ENCODE measurements at regions not wholly inside any gene's neighbourhood (a gene's known extent, or its start where the extent isn't known, plus 50 kb on each side); places are given as distances from the start of the nearest gene placed in this dataset.

- Histone ChIP-seq H3K9ac (ENCODE audit: insufficient read depth, low read length) (no peak overlapping the region), H2AFZ (ENCODE audit: low read length) (no peak overlapping the region), H3K4me3 (replicated peaks in 1 of 4; ENCODE audit: control extremely low read depth in 1 of 4, insufficient read depth in 1 of 4, low read depth in 3 of 4, low read length in 4 of 4) (no peak overlapping the region), H3K27me3 (ENCODE audit: control insufficient read depth, insufficient read depth, low read length) (no peaks in the 10 kb centered on the region), H3K9me3 (ENCODE audit: control insufficient read depth, insufficient read depth, low read depth, low read length) (no peaks in the 10 kb centered on the region), H3K36me3 (ENCODE audit: control insufficient read depth, insufficient read depth, low read length) (no peaks in the 10 kb centered on the region), H4K20me1 (ENCODE audit: control insufficient read depth, extremely low read depth, insufficient read depth, low read length) (no peaks in the 10 kb centered on the region), H3K4me1 (ENCODE audit: control insufficient read depth, extremely low read depth, insufficient read depth, low read length) (no peaks in the 10 kb centered on the region), H3K4me2 (ENCODE audit: extremely low read depth, insufficient read depth, low read length) (no peak overlapping the region), H3K79me2 (ENCODE audit: control insufficient read depth, insufficient read depth, low read length) (no peaks in the 10 kb centered on the region), H3K27ac (ENCODE audit: insufficient read depth, low read length) (no peak overlapping the region)
- DNase-seq (ENCODE audit: low read depth in 2 of 2): no peak
- no peak for TF ChIP-seq EZH2 (IDR thresholded peaks at IDR 0.05; ENCODE audit: low read length, missing control alignments)
- no peak for TF ChIP-seq CTCF (conservative IDR thresholded peaks at IDR 0.05 in 1 of 2, IDR thresholded peaks at IDR 0.05 in 1 of 2; ENCODE audit: low read depth in 1 of 2, low read length in 2 of 2)
Observed at GRCh38 chr11:70538641-70539359, 140.5 kb downstream of the CTTN start.

- H3K36me3 ChIP-seq (ENCODE audit: control insufficient read depth, insufficient read depth, low read length): no peaks in the 10 kb centered on the region
- no peak for DNase-seq (ENCODE audit: low read depth in 2 of 2)
Observed at GRCh38 chr11:70539360-70540095, 141.2 kb downstream of the CTTN start.

More at GRCh38 chr11:70539360-70540095, 141.2 kb downstream of the CTTN start:
- no peak for TF ChIP-seq EZH2 (IDR thresholded peaks at IDR 0.05; ENCODE audit: low read length, missing control alignments)
- no peak for TF ChIP-seq CTCF (conservative IDR thresholded peaks at IDR 0.05 in 1 of 2, IDR thresholded peaks at IDR 0.05 in 1 of 2; ENCODE audit: low read depth in 1 of 2, low read length in 2 of 2)
- Histone ChIP-seq H3K79me2 (ENCODE audit: control insufficient read depth, insufficient read depth, low read length) (no peaks in the 10 kb centered on the region), H3K27me3 (ENCODE audit: control insufficient read depth, insufficient read depth, low read length) (no peaks in the 10 kb centered on the region), H4K20me1 (ENCODE audit: control insufficient read depth, extremely low read depth, insufficient read depth, low read length) (no peaks in the 10 kb centered on the region), H3K4me3 (replicated peaks in 1 of 4; ENCODE audit: control extremely low read depth in 1 of 4, insufficient read depth in 1 of 4, low read depth in 3 of 4, low read length in 4 of 4) (no peak overlapping the region), H3K4me1 (ENCODE audit: control insufficient read depth, extremely low read depth, insufficient read depth, low read length) (no peaks in the 10 kb centered on the region), H3K9me3 (ENCODE audit: control insufficient read depth, insufficient read depth, low read depth, low read length) (no peaks in the 10 kb centered on the region), H3K9ac (ENCODE audit: insufficient read depth, low read length) (no peak overlapping the region), H3K27ac (ENCODE audit: insufficient read depth, low read length) (no peak overlapping the region), H3K4me2 (ENCODE audit: extremely low read depth, insufficient read depth, low read length) (no peak overlapping the region), H2AFZ (ENCODE audit: low read length) (no peak overlapping the region)
